GM18909 (cell line): ENCODE measurements at regions not wholly inside any gene's neighbourhood (a gene's known extent, or its start where the extent isn't known, plus 50 kb on each side); places are given as distances from the start of the nearest gene placed in this dataset.
"Not testable (repeated sequence)": the region's sequence is repeated elsewhere in the genome, so short reads cannot be mapped to it uniquely, and the experiment has no call there.

Source experiments
- ATAC-seq: cut with Tn5 transposase; IDR thresholded peaks from one replicate; pipeline ENCODE4 v1.9.1; 2021; ENCODE audit warnings: mild to moderate bottlenecking; ENCODE audit not compliant: unreplicated experiment, poor library complexity

DNA sequence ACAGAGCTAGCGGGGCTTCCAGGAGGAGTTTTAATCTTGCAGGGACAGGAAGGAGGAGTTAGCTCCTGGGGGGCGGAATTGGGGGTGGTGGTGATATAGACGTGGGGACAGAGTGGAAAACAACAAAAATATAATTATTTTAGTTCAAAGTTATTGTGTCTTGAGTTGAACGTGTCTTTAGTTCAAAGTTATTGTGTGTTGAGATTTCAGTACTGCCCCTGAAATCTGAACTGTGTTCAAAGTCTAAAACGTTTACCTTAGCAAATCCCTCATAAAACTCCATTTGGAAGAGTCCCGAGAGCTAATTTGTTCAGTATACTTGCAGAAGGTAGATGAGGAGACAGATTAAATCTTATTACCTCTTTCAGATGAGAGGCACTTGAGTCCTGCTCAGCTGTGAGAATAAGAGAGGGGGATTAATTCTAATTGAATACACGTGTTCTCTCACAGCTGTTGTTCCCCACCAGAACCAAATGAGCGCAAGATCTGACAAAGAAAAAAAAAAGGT, 132.4 kb upstream of the ALDH3B2 start:
- ATAC-seq = not testable (repeated sequence)

DNA sequence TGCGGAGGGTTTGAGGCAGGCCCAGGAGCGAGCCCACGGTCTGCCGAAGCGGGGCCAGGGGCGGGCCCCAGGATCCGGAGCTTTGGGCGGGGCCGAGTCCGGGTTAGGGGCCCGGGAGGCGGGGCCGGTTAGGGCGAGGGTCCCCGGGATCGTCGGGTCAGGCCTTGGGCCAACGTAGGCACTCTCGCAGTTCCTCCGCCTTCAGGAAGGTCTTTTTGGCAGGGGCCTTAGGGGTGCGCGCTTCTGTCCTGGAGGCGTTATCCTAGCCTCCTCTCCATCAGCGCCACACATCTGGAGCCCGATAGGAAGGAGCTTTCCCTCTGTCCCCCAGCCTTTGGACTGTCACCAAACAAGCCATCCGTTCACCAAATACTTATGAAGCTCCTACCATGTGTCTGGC, 131.8 kb upstream of the ALDH3B2 start:
- not testable (repeated sequence) for ATAC-seq

DNA sequence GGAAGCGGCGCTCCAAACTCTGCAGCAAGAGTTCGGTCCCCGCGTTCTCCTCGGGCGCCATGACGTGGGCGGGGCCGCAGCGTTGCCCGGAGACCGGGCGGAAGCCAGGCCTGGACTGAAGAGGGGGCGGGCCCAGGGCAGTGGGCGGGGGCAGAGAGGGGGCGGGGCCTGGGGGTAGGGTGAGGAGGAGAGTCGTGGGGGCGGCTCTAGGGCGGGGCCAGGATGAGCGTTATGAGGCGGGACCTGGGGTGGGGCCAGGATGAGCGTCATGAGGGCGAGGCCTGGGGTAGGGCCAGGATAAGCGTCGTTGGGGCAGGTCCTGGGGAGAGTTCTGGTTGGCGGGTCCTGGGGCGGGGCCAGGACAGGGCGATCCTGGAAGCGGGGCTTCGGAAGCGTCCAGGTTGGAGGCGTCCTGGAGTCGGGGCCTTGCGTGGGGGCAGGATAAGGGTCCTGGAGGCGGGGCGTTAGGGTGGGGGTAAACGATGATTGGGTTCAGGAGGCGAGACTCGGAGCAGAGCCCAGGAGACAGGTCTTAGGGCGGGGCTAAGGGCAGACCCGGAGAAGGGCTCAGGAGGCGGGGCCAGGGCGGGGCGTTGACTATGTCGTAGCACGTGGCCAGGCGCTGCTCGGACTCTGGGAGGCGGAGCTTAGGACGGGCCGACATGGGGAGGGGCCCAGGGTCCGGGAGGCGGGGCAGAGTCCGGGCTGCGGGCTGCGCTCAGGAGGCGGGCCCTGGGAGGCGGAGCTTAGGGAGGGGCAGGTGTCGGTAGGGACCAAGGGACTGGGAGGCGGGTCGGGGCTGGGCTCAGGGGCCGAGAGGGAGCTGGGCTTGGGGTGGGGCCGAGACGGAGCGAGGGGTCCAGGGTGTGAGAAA, 131.1 kb upstream of the ALDH3B2 start:
- ATAC-seq = peak; percentile 77

DNA sequence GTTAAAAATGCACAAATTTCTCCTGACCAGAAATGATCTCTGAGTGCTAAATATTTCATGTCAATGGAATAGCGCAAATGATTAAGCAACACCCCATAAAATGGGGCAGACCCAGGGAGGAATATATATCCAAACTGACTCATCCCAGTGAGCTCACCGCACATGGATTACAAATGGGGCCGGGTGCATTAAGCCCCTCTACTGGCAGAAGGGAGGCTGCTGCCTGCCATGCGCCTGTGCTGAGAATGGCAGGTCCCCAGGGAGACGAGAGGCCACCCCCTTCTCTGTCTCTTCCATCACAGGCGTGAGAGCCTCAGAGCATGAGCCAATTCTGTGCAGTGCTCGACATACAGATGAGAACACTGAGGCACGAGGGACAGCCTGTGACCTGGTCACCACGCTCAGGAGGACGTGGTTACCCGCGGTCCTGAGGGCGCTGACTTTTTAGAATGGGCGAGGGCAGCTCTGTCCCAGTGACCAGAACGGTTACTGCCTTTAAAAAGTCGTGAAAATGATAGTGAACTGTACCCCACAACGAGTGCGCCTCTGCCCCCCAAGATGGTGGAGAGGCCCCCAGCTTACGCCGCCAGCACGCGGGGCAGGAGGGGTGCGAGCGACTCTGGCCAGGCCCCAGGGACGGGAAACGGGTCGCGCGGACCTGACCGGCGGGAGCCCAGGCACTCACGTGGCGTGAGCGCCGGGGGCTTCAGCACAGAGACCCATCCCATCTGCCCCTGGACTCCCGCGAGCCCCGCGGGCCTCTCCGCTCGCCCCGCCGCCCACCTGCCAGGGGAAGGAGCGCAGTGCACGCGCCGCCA, 130.2 kb upstream of the ALDH3B2 start:
- not testable (repeated sequence) for ATAC-seq

DNA sequence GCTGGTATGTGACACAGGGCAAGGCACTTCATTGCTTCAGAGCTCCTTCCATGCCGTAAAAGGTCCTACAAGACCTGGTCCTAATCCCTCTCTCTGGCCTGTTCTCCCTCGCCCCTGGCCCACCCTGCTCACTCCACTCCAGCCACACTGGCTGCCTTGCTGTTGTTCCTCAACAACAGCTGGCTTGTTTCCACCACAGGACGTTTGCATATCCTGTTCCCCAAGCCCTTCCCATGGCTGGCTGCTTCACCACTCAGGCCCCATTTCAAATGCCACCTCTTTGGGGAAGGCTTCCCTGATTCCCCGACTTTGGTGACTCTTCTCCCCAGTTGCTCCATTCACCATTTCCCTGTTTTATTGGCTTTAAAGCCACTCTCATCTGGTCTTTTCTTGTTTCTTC, 129.1 kb upstream of the ALDH3B2 start:
- not testable (repeated sequence) for ATAC-seq

DNA sequence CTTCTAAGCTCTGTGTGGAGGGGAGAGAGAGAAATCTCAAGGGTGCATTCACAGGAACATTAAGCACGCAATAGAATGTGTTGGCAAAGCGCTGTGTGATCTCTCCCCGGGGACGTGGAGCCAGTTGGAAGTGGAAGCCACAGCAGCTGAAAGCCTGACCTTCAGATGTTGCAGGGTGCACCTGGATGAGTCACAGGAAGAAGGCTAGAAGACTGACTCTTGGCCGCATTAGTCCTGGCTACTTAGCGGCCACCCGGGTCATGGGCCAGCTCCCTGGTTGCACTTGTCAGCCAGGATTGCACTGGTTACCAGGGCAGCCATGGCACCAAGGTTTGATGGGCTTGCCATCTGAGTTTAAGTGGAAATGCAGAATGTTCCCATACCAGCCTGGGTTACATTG, 128.6 kb upstream of the ALDH3B2 start:
- not testable (repeated sequence) for ATAC-seq

DNA sequence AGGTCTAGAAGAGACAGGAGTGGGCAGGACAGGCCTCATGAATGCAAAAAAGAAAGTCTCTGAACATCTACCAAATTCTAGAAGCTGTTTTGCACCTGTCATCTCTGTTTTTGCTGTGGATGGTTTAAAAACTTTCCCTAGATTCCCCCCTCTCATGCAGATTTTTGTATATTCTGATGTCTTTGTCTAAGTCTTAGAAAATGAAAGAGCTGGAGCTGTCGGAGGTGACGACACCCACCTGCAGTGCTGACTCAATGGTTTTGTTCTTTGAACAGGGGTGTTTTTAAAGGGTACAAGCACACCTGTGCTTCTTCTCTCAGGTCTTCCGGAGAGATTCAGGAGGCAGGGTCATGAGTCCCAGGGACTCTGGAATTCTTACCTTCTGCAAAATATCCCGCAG, 128.2 kb upstream of the ALDH3B2 start:
- not testable (repeated sequence) for ATAC-seq

DNA sequence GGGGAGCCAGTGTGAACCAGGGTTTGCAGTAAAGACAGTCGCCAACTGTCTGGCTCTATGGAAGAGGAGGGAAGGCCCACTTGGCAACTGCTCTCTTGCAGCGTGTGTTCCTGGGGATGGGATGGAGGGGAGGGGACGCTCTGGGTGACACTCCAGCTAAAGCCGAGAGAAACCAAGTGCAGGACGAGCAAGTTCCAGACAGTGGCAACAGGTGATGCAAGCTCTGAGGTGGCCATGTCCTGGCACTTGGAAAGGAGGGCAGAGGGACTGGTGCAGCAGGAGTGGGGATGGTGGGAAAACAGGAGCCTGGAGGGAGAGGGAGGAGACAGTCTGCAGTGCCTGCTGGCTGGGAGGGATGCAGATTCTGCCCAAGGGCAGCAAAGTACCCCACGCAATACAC, 127.0 kb upstream of the ALDH3B2 start:
- not testable (repeated sequence) for ATAC-seq

DNA sequence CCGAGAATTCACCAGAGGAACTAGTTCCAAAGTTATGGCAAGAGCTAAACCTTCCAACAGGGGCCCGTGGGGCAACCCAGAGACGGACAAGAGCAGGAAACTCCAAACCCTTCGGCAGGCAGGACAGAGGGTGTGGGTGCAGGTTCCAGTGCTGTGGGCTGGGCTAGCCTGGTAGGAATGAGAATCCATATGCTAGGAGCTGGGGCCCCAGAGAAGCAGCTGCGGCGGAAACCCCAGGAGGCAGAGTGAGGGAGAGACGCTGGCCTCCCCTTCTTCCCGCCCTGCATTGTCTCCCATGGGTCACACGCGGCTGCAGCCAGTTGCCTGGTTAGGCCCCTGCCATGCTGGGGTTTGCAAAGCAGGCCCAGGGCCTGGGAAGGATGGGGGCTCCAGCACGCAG, 126.2 kb upstream of the ALDH3B2 start:
- ATAC-seq = not testable (repeated sequence)

DNA sequence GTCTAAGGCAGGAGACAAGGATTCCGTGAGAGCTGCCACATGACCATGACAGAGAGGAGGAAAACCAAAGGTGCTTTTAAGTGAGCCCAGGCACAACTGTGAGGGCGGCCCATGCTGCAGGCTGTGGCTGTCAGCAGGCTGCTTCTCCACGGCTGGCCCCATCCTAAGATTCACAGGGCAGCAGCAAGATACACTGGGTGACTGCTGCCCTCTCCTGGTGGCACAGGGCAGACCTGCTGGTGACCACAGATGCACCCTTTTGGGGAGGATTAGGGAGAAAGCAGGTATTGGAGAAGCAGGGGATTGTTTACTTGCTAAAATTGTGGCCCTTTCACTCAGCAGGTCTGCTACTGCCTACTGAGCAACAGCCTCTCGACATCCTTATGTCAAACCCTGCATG, 125.4 kb upstream of the ALDH3B2 start:
- not testable (repeated sequence) for ATAC-seq

DNA sequence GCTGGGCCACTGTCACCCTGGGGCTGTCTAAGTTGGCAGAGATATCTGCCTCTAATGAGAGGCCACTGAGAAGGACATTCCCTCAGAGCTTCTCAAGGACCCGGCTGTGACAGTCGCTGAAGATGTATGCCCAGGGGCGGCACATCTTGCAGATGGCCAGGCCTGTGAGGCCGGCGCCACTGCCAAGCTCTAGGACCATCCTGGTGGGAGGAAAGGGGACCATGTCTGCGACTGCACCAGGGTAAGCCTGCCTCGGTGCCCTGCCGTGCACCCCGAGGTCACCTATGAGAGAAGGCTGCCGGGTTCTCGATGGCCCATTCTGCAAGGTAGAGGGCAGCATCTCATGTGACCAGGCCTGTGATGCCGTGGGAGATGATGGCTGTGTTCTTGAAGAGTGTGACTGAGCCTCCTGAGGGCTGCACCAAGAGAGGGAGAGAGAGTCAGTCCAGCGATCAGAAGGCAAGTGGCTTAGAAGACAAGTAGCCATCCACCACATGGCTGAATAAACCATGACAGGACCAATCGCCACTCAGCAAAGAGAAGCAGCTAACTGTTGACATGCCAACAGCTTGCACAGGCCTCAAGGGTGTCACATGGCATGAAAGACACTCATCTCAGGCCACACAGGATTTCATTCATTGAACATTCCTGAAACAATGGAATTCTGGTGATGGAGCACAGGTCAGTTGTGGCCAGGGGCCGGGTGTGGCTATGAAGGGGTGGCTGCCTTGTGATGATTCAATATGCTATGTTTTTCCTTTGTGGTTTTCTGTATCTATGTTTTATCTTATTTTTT, 123.5 kb upstream of the ALDH3B2 start:
- not testable (repeated sequence) for ATAC-seq

DNA sequence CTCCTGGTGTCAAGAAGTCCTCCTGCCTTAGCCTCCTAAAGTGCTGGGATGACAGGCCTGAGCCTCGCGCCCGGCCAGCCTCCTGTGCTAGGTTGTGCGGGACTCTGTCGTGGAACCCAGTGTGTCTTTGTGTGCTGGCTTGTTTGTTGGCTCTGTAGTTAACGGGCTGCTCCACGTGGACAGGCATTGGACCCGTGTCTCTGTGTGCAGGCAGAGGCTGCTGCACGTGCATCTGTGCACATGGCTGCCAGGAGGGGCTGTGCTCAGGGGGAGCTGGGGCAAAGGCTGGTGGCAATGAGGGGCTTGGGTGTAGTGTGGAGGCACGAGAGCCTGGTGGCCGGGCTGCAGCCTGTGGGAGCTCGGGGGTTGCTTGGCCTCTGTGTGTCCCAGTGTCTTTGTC, 121.3 kb upstream of the ALDH3B2 start:
- ATAC-seq = no peak

DNA sequence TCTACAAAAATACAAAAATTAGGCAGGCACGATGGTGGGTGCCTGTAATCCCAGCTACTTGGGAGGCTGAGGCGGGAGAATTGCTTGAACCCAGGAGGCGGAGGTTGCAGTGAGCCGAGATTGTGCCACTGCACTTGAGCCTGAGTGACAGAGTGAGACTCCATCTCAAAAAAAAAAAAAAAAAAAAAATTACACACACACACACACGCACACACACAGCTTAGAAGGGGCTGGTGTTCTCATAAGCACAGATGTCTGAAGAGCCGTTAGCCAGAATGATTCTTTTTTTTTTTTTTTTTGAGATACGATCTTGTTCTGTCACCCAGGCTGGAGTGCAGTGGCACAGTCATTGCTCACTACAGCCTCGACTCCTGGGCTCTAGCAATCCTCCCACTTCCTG, 119.3 kb upstream of the ALDH3B2 start:
- ATAC-seq = not testable (repeated sequence)

DNA sequence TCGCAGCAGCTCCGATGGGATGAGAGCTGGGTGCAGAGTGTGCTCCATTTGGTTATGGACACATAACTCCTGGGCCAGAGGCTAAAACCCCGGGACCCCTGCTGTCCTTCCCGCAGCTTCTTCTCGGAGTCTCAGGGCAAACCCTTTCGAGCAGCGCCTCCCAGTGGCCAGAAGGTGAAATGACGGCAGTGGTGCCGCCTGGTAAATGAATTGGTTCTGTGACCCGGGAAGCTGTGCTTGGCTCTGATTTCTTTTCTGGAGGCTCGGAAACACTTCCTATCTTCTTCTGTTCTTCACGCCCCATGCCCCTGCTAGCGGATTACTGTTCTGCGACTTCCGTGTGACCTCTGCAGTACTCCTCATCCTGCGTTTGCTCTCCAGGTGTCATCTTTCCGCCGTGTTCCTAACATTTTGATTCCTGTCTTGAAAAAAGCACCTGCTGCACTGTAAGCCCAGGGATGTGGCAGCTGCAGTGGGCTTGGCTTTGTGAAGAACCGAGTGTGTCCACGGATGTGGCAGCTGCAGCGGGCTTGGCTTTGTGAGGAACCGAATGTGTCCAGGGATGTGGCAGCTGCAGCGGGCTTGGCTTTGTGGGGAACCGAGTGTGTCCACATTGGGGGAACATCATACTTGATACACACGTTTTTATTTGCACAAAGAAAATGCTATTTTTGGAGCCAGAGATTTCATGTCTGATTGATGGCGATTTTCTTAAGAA, 118.0 kb upstream of the ALDH3B2 start:
- ATAC-seq = not testable (repeated sequence)

DNA sequence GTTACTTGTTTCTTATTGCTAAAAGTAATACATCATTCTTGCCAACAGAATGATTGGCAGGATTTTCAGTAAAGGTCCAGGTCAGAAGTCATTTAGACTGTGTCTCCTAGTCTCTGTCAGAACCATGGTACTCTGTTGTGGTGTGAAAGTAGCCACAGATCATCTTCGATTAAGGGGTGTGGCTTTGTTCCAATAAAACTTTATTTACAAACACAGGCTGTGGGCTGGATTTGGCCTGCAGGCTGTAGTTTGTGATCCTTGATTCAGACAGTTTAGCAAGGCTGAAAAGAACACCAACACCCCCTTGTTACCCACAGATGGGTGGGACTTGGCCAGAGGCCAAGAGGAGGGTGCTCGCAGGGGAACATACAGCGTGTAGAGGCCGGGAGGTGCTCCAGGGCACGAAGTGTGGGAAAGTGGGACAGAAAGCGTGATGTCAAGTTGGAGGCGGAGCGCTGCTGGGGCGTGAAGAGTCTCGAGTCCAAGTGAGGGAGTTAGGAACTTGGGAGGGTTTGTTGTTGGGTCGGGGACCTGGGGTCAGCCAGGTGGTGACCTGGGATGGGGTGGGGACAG, 117.3 kb upstream of the ALDH3B2 start:
- not testable (repeated sequence) for ATAC-seq

DNA sequence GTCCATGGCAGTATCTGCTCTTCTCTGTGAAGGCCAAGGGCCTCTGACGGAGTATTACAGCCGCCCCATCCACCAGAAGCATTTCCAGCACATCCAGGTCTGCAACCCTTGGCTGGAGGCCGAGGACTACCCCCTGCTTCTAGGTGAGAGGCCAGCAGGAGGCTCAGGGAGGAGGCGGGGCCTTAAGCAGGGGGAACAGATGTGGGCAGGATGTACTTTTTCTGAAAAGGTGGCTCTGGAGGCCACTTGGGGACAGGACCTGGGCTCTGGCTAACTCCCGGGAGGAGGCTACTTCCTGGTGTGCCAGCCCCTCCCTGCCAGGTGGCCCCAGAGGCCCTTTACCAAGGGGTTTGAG, 113.9 kb upstream of the ALDH3B2 start:
- not testable (repeated sequence) for ATAC-seq

DNA sequence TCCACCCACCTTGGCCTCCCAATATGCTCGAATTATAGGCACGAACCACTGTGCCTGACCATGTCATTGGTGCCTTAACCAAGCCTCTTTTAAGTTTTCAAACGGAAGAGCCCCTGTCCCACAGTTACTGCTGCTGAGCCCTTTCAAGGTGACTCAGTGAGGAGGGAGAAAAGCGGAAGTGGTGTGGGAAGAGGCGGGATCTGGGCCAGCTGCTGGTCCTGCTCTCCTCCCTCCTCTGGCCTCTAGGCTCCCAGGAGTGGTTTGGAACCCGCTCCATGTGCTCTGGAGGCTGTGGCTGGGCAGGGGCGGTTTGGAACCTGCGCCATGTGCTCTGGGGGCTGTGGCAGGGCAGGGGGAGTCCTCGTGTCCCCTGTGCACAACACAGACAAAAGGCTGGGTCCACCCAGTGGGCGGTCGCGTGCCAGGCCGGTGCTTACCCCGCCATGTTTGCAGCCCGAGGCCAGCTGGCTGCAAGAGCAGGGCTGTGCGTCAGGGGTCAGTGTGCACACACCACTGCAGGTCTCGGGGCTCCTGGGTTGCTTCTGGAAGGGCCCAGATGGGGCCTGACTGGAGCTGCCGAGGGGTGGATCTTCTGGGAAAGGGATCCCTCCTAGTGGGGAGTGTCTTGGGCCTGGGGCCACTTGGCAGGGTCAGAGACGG, 113.4 kb upstream of the ALDH3B2 start:
- not testable (repeated sequence) for ATAC-seq

DNA sequence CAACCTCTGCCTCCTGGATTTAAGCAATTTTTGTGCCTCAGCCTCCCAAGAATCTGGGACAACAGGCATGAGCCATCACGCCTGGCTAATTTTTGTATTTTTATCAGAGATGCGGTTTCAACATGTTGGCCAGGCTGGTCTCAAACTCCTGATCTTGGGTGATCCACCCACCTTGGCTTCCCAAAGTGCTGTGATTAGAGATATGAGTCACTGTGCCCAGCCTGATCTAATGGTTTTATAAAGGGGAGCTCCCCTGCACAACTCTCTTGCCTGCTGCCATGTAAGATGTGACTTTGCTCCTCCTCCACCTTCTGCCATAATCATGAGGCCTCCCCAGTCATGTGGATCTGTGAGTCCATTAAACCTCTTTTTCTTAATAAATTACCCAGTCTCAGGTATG, 107.5 kb upstream of the ALDH3B2 start:
- not testable (repeated sequence) for ATAC-seq

DNA sequence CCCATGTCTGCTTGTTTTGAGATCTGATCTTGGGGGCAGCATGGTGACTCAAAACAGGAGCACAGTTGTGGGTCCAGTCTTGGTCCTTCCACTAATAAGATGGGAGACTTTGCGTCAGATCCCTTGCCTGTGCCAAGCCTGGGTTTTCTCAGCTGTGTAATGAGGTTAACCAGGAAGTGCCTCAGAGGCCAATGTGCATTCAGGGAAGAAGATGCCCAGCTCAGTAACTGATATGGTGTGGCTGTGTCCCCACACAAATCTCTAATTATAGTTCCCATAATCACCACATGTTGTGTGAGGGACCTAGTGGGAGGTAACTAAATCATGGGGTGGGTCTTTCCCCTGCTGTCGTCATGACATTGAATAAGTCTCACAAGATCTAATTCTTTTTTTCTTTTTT, 107.1 kb upstream of the ALDH3B2 start:
- not testable (repeated sequence) for ATAC-seq
